SU-DHL-6 (cell line): ENCODE measurements at regions not wholly inside any gene's neighbourhood (a gene's known extent, or its start where the extent isn't known, plus 50 kb on each side); places are given as distances from the start of the nearest gene placed in this dataset.

Source experiments
- EZH2phosphoT487 ChIP-seq: fragments of 200-600 bp; sonication (generic), shearing (Covaris generic); conservative IDR thresholded peaks from 2 replicates; pipeline ENCODE4 v1.6.1; 2018; ENCODE audit warnings: mild to moderate bottlenecking, antibody characterized with exemption, low read length, moderate library complexity, mixed read lengths
- TF ChIP-seq, protein P1 (sequence below): fragments of 200-600 bp; sonication (generic); IDR thresholded peaks from one replicate; pipeline ENCODE4 v1.5.1; 2017; ENCODE audit warnings: antibody characterized with exemption, mild to moderate bottlenecking, low read length, moderate library complexity; ENCODE audit not compliant: insufficient read depth, poor library complexity, severe bottlenecking

- TF ChIP-seq, protein P1, sequence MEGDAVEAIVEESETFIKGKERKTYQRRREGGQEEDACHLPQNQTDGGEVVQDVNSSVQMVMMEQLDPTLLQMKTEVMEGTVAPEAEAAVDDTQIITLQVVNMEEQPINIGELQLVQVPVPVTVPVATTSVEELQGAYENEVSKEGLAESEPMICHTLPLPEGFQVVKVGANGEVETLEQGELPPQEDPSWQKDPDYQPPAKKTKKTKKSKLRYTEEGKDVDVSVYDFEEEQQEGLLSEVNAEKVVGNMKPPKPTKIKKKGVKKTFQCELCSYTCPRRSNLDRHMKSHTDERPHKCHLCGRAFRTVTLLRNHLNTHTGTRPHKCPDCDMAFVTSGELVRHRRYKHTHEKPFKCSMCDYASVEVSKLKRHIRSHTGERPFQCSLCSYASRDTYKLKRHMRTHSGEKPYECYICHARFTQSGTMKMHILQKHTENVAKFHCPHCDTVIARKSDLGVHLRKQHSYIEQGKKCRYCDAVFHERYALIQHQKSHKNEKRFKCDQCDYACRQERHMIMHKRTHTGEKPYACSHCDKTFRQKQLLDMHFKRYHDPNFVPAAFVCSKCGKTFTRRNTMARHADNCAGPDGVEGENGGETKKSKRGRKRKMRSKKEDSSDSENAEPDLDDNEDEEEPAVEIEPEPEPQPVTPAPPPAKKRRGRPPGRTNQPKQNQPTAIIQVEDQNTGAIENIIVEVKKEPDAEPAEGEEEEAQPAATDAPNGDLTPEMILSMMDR = no peak
- TF ChIP-seq EZH2phosphoT487 = no peak
Observed at GRCh38 chr5:63175850-63176249, 597.2 kb downstream of the LRRC70 start.
